Esophagus squamous epithelium (tissue), 4 donors: ENCODE measurements at regions not wholly inside any gene's neighbourhood (a gene's known extent, or its start where the extent isn't known, plus 50 kb on each side); places are given as distances from the start of the nearest gene placed in this dataset.

Experiments used
- POLR2A ChIP-seq, 4 donors: fragments of 450-650 bp; IDR thresholded peaks; one replicate each; pipeline ENCODE4 v1.6.1; 2017; ENCODE audit warnings: antibody characterized with exemption in 4 of 4, mild to moderate bottlenecking in 4 of 4, moderate library complexity in 3 of 4
- TF ChIP-seq, protein P1 (sequence below), 6 experiments: fragments of 450-650 bp in 4 of 6; fragments of 200-600 bp in 2 of 6; sonication (generic) in 2 of 6; IDR thresholded peaks; one replicate each; pipeline ENCODE4 v1.5.1; 2016 to 2019; ENCODE audit warnings: antibody characterized with exemption in 6 of 6, mild to moderate bottlenecking in 4 of 6, moderate library complexity in 4 of 6

DNA sequence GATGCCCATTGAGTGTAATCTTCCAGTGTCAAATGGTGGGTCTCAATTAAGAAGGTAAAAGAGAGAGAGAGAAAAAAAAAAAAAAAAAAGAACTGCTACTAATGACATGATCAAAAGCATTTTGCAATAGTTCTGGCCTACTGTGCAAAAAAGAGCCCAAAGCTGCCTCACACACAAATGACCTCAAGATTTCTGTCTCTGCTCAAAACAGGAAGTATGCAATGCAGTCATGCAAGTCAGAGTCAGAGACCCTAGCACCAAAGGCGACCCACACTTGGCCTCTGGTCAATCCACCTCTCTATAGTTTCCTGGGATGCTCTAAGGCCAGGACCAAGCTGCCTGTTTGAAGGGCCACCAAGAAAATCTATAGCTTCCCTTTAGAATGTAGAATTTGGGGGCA, 323.5 kb downstream of the VPS13C start:
- TF ChIP-seq POLR2A (IDR thresholded peaks at IDR 0.05) = no peak
- TF ChIP-seq, protein P1, sequence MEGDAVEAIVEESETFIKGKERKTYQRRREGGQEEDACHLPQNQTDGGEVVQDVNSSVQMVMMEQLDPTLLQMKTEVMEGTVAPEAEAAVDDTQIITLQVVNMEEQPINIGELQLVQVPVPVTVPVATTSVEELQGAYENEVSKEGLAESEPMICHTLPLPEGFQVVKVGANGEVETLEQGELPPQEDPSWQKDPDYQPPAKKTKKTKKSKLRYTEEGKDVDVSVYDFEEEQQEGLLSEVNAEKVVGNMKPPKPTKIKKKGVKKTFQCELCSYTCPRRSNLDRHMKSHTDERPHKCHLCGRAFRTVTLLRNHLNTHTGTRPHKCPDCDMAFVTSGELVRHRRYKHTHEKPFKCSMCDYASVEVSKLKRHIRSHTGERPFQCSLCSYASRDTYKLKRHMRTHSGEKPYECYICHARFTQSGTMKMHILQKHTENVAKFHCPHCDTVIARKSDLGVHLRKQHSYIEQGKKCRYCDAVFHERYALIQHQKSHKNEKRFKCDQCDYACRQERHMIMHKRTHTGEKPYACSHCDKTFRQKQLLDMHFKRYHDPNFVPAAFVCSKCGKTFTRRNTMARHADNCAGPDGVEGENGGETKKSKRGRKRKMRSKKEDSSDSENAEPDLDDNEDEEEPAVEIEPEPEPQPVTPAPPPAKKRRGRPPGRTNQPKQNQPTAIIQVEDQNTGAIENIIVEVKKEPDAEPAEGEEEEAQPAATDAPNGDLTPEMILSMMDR (IDR thresholded peaks at IDR 0.05) = no peak
